HG02759 (cell line): ENCODE measurements at regions not wholly inside any gene's neighbourhood (a gene's known extent, or its start where the extent isn't known, plus 50 kb on each side); places are given as distances from the start of the nearest gene placed in this dataset.

Experiments used
- ATAC-seq: cut with Tn5 transposase; IDR thresholded peaks from one replicate; pipeline ENCODE4 v1.9.1; 2021; ENCODE audit warnings: mild to moderate bottlenecking, moderate library complexity; ENCODE audit not compliant: unreplicated experiment

- no peak for ATAC-seq
Measured at GRCh38 chrX:42944381-42944998, 166.5 kb upstream of the PPP1R2C start.

DNA sequence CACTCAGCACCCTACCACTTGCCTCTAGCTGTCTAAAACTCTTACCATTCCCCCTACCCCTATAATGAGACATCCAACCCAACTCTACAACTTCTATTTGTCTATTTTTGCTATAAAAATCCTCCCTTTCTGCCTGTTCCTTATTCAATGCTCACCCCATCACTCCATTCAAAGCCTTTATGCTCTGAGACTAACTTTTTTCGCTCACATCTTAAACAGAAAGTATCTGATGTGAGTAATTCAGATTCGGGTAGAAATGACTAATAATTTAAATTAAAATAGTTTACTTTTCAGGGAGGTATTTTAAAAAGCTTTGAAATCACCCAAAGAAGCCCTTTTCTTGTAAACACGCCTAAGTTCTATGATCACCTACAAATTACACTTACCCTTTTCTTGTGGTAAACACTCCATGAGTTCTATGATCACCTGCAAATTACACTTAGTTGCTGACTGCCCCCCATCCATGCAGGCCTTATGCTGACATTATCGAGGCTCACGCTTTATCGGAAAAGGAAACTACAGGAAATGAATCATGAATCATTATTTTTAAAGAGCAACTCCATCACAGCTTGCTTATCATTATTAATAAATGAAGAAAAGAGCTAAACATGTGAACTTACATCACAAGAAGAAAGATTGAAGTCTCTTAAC, 168.7 kb upstream of the PPP1R2C start:
- no peak for ATAC-seq

DNA sequence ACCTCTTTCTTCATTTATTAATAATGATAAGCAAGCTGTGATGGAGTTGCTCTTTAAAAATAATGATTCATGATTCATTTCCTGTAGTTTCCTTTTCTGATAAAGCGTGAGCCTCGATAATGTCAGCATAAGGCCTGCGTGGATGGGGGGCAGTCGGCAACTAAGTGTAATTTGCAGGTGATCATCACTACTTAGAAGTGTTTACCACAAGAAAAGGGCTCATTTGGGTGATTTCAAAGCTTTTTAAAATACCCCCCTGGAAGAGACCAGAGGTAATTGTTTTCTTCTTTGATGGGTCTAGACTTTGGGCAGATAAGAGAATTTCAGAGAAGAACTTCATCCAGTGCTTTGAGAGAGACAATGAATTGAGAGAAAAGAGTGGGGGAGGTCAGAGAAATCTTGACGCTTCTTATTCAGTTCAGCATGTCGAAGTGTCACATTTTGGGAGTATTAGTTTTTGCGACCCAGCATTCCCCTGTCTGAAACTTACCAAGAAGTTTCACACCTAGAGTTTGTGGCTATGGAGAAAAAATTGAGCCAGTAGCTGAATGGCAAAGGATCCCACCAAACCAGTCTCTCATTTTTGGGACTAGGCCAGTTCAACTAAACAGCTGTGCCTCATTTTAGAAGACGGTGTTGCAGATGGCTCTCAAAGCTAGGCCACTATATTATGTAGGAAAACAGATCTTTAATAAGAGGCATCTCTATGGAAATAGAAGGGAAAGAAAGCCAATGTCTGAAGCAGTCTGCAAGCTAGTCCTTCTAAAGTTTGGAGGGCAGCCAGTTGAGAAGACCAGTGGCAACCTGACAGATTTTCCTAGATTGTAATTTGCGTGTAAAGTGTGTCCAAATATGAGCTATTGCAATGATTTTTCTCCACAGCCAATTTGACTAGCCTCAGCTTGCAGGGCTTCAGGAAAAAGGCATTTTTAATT, 171.0 kb upstream of the PPP1R2C start:
- ATAC-seq = no peak

DNA sequence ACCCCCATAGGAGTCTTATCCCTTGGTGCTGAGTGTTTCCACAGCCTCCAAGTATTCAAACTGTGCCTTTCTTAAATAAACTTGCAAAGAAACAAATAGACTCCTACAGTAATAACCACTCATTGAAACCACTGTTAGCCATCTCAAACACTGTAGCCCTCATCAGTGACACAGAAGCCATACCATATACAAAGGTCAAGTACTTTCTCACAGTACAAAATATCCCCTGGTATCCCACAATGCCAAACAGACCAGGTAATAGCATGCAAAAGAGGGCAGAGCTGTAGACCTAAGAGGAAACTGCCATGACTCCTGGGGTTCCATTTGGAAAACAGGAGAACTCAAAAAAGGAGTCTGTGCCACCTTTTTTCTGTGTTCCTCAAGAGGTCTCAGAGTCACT, 173.8 kb upstream of the PPP1R2C start:
- no peak for ATAC-seq

DNA sequence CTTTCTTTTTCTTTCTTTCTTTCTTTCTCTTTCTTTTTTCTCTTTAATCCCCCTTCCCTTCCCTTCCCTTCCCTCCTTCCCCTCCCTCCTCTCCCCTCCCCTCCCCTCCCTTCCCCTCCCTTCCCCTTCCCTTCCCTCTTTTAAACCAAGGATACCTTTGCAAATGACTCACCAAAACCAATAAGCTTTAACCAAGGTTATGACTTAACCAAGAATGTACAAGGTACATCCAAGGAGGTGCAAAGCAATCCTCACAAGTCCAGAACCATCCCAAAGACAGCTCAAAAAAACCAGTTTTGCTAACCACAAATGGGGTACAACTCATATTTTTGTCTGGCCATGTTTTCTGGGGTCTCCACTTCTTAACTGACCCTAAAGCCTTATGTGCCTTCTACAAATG, 174.7 kb upstream of the PPP1R2C start:
- ATAC-seq = no peak

DNA sequence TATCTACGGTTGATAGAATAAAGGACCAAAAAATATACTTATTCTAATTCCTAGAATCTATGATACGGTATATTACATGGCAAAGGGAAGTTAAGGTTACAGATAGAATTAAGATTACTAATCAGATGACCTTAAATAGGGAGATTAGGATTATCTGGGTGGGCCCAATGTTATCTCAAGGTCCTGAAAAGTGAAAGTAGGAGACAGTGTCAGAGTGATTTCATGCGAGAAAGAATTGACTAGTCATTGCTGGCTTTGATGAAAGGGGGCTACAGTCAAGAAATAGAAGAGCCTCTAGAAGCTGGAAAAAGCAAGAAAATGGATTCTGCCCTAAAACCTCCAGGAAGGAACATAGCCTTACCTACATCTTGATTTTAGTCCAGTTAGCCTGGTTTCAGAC, 176.9 kb upstream of the PPP1R2C start:
- peak; percentile 34 for ATAC-seq

DNA sequence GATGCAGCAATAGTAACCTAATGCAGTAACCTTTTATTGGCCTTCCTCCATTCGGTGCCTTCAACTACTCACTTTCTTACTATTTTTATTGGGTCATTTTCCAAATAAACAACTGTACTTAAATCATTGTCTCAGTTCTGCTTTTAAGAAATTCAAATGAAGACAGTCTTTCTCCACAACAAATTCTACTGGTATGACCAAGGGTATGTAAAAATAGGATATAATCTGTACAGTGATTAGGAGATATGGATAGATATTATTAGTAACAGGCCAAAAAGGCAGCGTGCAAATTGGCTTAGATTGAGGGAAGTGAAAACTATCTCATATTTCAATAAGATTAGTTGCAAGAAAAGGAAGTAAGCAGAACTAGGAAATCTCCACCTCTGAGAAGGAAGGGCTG, 177.4 kb upstream of the PPP1R2C start:
- ATAC-seq = peak; percentile 61

GRCh38 chrX:42967681-42968300, 189.8 kb upstream of the PPP1R2C start:
- ATAC-seq = no peak

GRCh38 chrX:42973321-42973720, 195.4 kb upstream of the PPP1R2C start:
- ATAC-seq = no peak

GRCh38 chrX:42975906-42976305, 197.9 kb upstream of the PPP1R2C start:
- no peak for ATAC-seq

GRCh38 chrX:42976746-42977366, 198.9 kb upstream of the PPP1R2C start:
- ATAC-seq = no peak

DNA sequence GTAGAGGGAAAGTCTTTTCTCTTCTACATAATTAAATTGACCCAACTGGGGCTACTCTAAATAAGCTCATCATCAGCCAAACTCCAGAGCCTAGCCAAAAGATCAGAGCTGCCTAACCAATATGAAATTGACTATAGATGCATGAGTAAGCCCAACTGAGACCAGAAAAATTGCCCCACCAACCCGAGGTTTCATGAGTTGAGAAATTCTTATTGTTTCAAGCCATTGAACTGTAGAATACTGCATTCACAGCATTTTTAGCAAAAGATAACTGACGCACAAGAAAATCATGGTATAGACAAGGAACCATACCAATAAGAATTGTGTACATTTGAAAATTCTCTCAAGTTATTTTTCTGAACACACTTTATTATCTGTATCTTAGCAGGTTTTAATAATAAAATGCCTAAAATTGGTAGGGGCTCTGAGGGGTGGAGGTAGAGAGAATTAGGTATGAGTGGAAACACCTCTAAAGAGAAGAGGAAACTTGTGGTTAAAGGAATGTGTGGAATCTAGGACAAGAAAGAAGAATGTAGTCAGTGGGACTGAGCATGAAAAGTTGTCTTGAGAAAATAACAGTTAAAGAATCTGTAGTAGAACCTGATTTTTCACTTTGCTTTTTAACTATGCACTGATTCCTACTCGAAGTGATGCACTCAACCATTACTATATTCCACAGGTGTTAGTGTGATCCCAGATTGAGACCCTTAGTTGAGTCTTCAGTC, 200.9 kb upstream of the PPP1R2C start:
- no peak for ATAC-seq

DNA sequence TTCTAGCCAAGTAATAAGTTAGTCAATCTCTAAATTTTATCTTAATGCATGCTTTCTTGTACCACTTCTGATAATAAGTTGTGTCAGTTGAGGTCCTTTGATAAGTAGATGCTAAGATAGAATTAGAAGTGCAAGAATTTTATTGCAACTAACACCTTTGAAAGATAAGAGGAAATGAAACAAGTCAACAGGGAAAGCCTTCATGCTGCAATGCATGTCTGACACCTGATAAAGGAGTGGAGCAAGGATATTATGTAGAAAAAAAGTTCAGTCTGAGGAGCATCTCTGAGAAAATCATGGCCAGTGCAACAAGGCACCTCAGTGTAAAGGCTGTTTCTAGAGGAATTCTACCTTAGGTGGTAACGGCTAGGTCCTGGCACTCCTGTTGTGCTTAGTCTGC, 210.7 kb upstream of the PPP1R2C start:
- no peak for ATAC-seq

GRCh38 chrX:42992199-42992943, 214.4 kb upstream of the PPP1R2C start:
- ATAC-seq = no peak

DNA sequence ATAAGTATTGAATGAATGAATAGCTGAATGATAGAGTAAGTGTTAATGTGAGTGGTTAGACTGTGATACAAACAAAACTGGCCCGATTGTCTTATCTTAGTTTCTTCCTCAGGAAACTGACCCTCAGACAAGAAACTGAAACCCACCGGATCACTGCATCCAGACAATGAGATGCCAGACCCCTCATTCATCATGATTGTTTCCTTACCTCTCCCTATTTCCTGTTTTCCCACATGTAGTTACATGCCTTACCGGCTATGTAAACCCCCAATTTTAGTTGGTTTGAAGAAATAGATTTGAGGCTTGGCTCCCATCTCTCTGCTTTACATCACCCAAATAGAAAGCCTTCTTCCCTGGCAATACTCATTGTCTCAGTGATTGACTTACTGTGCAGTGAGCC, 218.9 kb upstream of the PPP1R2C start:
- no peak for ATAC-seq

- no peak for ATAC-seq
Measured at GRCh38 chrX:43000121-43000520, 222.2 kb upstream of the PPP1R2C start.

DNA sequence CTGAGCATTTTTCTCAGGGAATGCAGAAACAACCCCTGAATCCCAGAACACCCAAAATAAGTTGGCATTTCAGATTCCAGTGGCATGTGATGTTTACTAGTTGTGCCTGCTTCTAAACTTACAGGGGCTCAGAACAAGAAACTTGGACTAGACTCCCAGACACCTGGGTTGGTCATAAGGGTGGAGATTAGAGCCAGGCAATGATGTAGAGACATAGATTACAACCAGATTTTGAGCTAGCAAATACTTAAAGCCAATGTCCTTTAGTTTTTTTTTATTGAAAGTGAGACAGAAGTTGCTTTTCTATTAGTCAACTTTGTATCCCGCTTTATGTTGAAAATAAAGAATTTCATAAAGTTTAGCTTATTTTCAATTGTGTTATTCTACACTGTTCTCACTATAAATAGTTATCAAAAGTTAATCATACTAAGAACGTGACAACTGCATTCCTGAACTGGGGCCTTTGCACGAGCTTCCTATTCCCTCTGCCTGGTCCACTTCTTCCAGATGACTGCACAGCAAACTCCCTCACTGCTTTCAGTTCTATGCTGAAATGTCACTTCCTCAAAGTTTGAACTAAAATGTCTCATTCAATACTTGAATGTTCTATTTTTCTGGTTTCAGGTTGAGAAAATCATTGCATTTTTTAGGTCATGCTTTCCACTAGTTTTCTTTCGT, 224.7 kb upstream of the PPP1R2C start:
- ATAC-seq = peak; percentile 81

GRCh38 chrX:43003204-43003565, 225.2 kb upstream of the PPP1R2C start:
- peak; percentile 42 for ATAC-seq

DNA sequence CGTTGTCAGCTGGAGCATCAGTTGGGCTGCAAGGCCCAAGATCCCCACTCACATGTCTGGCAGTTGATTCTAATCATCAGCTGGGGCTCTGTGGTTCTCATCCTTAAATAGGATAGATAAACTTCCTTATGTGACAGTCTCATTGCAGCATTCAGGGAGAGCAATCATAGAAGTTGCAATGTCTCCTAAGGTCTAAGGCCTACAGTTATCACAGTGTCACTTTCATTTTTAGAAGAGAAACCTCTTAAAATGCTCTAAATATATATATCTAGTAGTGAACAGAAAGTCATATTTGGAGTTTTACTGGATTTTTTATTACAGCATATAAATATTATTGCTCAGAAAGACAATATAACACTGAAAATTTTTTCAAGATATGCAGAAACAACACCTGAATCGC, 226.0 kb upstream of the PPP1R2C start:
- peak; percentile 31 for ATAC-seq
